GM18868 (cell line): ENCODE measurements at regions not wholly inside any gene's neighbourhood (a gene's known extent, or its start where the extent isn't known, plus 50 kb on each side); places are given as distances from the start of the nearest gene placed in this dataset.
"Not testable (repeated sequence)": the region's sequence is repeated elsewhere in the genome, so short reads cannot be mapped to it uniquely, and the experiment has no call there.

Source experiments
- ATAC-seq: cut with Tn5 transposase; IDR thresholded peaks from one replicate; pipeline ENCODE4 v1.9.1; 2021; ENCODE audit warnings: mild to moderate bottlenecking, moderate library complexity; ENCODE audit not compliant: unreplicated experiment

DNA sequence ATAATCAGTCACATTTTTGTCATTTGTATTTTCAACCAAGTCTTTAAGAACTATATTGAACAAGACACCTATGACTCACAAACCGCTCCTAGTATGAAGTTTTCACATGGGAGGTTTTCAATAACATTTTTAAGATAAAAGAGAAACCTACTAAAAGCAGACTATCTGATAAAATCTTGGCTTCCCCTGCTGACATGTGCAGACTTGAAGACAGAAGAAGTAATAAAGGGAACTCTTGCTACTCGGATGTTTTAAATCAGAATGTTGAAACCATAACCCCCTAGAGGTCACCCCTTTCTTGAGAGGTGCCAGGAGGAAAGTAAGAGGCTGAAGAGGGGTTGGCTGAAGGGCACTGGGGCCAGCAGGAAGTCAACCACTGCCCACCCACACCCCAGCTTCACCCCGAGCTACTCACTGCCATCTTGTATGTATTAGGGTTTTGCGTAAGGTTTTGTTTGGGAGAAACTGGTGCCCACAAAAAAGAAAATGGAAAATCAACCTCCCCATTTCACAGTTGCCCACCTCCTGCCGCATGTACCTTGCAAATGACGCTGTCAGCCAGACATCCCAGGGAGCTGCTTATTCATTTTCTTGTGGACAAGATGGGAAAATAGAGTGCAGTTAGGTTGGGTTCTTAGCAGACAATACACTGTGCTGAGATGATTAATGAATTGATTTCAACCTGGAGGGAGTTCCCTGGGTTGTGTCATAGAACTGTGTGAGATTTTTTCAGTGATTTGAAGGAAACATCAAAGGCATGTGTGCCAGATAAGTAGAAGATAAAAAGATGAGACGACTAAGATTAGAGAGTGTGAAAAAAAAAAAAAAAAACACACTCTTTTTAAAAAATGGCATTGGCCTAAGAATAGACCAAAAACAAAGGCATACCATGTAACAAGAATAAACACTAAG lies 83.2 kb upstream of the TAB2 start:
- no peak for ATAC-seq

DNA sequence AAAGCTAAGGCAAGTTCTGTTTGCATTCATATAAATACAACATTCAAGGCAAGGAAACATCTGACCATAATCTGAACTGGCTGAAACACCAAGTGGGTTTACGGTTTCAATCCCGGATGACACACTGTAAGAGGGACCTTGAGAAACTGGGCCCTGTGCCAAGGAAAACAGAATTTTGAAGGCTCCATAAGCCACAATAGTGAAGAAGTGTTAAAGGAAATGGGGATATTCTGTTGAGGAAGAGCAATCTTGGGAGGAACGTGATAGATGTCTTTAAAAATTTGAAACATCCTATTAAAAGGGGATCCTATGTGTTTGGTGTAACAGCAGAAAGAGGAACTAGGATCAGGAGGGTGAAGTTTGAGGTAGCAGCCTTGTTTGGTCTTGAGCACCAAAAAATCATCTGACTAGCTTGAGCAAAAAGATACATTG lies 82.4 kb upstream of the TAB2 start:
- ATAC-seq: peak; percentile 79

DNA sequence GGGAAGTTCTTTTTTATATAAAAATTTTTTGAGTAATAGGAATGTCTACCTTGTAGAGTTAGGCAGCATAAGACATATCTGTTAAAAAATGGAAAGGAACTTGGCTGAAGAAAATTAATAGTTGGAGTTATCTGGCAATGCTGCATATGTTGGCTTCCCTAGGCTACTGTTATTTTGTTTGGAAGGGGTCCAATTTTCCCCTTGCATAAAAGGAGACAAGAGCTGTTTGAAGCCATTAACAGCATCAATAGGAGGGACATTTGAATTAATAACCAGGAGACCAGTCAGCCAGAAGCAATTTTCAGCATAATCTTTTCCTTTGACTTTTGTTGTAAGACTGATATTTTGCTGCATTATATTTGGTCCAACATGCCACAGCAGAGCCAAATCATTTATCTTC lies 80.9 kb upstream of the TAB2 start:
- no peak for ATAC-seq

DNA sequence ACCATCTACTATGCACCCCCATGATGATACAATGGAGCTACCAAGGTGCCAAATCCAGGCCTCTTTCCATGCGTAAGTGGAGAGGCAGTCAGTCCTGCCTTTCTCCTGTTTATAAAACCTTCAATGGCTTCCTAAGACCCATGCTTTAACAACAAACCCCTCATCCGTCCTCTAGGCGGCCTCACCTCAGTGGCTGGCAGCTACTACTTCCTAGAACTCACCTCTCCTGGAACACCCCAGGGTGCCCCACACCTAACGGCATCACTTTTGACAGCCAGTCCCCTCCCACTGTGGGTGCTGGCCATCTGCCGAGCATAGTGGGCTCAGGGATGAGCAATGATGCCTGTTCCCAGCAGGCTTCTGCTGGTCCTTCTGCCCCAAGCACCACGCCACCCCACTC lies 80.0 kb upstream of the TAB2 start:
- ATAC-seq: no peak

DNA sequence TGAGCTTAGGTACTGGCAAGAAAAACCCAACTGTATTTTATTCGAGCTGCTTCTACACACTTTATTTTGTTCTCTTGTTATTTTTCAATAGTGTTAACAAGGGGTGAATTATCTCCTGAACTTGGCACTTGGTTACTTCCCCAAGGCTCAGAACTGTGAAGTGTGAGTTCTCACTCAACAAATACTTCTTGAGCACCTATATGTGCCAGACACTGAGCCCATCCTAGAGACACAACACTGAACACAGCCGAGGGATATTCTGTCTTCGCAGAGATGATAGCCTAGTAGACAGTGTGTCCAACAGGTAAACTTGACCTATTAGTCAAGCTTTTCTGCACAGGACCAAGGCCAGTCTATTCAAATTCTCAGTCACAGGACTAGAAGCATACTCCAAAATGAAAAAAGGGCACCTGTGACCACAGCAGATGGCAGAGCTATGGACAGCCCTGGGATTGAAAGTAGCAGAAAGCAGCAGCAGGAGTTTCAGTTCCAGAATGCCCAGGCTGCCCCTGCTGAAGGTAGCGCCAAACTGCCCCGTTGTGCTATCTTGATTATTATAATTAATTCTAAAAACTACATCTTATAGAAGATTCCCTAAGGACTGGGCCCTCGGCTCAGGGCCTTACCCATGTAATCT lies 77.8 kb upstream of the TAB2 start:
- no peak for ATAC-seq

DNA sequence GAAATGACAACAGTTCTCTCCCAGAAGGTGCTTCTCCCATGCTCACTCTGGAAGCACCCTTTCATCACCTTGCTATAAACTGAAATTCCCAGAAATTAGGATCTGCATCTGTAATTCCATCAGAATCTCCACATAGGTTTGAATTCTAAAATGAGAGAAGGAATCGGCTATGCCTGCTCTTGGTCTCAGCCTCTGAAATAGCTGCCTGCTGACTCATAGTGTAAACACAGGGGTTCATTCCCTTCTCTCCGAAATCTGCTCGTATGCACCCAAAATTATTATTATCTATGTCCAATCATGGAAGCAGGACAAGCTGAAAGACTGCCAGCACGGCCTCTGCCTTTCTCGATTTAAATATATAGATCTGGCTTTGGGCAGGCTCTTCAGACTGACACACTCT lies 74.6 kb upstream of the TAB2 start:
- ATAC-seq: no peak

DNA sequence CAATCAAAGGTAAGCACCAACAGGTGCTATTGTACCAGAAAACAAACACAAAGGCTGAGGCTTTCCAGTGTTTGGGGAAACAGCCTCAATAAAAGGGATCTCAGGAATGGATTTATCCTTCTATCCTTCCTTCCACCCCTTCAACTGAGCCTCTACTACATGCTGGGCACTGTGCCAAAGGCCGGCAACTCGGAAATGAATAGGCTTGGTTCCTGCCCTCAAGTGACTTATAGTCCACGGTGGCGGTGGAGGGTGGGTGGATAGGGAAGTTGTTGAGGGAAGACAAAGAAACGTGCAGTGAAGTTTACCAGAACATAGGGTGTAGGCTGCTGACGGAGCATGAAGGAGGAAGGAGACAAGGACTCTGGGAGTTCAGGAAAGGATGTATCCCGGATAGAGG lies 73.4 kb upstream of the TAB2 start:
- no peak for ATAC-seq

DNA sequence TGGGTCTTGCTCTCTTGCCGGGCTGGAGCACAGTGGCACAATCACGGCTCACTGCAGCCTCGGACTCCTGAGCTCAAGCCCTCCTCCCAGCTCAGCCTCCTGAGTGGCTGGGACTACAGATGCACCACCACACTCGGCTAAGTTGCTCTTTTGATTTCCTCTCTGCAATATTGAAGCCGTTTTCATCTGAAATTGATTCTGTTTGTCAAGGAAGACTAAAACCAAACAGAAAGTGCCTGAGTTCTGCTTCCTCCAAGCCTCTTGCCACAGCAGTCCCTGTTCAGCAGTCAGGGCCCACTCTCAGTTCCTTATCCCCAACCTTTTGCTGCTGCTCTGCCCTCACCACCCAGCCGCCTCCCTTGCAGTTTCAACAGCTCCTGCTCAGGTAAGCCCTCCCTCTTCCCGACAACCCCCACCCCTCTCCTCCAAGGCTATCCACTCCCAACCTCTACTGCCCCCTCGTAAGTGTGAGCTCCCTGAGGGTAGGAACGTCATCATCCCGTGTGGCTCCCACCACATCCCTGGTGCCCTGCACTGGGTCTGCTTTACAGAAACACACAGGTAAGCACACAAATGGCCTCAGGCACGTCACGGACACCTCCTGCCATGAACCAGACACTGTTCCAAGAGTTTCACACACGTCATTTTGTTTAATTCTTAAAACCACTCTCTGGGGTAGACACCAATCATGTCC lies 70.7 kb upstream of the TAB2 start:
- ATAC-seq: peak; percentile 97

DNA sequence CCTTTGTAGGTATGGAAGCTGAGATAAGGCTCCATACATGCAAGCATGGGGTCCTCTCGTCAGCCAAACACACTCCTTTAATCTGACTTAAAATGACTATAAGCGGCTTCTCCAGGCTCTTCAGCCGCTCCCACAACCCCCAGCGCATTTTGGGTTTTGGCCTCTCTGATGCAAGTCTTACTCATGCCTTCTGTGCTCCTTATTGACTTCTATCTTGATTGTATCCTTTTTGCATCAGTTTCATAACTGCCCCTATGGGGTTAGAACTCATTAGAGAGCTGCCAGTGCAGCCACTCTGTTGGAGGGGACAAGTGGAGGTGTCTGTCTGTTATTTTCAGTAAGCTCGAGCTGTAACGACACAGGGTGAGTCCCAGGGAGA lies 70.1 kb upstream of the TAB2 start:
- no peak for ATAC-seq

DNA sequence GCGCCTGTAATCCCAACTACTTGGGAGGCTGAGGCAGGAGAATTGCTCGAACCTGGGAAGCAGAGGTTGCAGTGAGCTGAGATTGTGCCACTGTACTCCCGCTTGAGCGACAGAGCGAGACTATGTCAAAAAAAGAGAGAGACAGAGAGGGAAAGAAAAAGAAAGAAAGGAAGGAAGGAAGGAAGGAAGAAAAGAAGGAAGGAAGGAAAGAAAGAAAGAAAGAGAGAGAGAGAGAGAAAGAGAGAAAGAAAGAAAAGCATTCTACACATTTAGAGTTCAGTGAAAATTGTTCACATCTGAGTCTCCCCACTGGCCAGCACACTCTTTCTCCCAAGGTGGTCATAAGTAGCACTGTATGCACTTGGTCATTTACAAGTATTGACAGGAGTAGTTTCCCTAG lies 69.2 kb upstream of the TAB2 start:
- ATAC-seq: not testable (repeated sequence)

DNA sequence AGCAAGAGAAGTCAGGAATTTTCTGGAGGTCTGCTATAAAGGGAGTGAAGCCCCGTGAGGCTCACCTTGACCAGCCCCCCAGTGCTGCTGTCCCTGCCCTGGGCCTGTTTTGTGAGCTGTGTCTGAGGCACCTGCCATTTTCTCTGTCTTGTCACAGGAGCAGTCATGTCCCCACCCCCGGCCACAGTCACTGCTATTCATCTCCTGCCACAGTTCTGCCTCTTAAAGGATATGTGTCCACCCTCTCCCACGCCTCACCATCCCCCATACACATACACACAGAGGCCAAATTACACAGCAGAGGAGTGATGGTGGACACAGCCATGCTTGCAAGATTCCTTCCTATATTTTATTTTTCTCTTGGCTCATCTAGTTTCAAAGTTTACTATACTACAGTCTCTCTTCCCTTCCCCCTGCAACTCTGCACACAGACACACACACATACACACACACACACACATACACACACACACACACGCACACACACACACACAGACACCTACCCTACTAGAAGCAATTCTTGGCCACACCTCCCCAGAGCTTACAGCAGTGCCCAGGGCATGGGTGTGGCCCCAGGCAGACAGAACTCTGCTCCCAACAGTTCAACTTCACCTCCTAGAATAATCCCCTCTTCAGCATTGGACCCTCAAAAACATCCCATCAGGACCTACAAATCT lies 68.7 kb upstream of the TAB2 start:
- no peak for ATAC-seq

DNA sequence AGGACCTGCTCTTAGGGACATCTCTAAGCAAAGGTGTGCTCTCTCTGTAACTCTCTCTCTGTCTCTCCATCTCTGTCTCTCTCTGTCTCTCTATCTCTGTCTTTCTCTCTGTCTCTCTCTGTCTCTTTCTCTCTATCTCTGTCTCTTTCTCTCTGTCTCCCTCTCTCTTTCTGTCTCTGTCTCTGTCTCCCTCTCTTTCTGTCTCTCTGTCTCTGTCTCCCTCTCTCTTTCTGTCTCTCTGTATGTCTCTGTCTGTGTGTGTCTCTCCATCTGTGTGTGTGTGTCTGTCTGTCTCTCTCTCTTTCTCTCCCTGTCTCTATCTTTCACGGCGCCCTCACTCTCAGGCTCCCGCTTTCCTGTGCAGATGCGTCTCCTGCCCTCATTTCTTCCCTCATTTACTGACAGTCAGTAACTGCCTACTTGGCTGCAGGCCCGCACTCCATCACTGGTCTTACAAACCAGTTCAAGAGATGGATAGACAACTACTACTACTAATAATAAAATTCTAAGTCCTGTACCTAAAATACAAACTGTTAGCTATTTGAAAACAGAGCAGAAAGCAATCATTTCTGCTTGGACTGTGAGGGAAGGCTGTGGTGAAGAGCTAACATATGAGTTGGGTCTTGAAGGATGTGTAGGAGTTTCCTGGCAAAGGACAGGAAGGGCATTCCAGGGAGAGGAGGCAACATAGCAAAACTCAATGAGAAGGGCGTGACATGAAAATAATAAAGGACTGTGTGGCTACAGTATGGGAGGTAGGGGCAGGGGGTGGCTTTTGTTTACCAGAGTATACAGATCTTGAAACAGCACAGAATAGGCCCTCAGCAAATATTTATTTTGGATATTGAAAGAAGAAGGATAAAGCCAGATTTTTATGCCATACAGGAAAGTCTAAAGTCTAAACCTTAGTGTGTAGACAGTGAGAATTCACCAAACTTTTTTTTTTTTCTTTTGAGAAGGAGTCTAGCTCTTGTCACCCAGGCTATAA lies 67.8 kb upstream of the TAB2 start:
- ATAC-seq: no peak

DNA sequence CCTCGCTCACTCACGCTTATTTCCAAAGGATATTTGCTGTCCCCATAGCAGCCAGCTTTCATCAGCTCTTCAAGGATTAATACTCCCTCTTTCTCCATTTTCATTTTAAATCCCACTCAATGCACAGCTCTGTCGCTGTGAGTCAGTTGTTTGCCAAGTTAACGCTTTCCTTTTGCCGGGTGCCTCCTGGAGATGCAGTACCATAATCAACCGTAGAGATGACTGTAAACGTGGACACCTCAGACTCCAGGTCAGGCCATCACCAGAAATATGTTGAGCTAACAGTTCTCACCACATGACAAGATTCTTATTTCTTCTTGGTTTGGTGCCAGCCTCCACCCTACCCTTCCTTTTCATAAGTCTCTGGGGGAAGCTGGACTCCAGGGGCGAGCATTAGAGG lies 66.6 kb upstream of the TAB2 start:
- no peak for ATAC-seq

DNA sequence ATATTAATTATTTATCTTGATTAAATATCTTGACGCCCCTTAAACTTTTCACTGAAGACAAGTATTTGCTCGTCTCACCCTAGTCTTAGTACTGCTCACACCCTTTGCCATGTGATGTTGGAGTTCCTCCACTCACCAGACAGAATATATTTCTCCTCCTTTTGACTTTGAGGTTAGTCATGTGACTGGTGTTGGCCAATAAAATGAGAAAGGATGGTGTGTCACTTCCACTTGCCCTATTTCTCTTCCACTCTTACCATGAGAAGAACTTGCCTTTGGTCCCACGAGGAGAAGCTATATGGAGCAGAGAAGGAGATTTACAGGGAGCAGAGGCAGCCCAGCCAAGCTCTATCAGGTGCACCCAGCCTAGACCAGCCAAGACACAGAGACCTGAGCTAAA lies 64.9 kb upstream of the TAB2 start:
- no peak for ATAC-seq

DNA sequence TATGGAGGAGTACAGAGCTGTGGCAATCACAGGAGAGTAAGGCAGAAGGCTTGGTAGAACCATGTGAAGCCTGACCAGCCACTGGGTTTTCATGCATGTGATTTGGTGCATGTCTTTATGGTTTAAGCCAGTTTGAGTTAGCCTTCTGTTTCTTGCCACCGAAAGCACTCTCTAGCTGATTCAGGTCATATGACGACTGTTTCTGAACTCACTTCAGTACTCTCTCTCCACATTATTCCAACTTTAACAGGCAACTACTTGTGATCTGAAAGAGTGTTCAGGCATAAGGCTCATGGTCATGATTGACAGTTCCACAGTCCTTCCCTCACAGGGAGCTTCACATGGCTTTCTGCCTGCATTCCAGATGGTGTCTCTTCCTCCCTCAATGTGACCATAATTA lies 63.3 kb upstream of the TAB2 start:
- ATAC-seq: peak; percentile 74

DNA sequence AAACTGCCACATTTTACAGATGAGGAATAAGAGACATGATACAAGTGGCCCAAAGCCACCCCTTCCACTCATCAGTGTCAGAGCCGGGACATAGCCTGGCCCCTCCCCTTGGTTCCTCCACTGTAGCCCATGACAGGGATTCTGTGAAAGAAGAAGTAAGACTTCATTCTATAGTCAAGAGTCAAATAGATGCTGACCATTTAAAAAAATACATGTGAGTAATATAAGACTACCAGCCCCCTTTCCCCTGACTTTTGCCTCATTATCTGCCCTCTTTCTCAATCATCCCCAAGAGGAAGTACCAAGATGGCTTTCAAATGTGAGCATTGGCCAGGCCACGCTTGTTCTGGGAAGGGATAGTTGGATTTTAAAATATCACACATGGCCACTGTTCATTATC lies 57.8 kb upstream of the TAB2 start:
- no peak for ATAC-seq

DNA sequence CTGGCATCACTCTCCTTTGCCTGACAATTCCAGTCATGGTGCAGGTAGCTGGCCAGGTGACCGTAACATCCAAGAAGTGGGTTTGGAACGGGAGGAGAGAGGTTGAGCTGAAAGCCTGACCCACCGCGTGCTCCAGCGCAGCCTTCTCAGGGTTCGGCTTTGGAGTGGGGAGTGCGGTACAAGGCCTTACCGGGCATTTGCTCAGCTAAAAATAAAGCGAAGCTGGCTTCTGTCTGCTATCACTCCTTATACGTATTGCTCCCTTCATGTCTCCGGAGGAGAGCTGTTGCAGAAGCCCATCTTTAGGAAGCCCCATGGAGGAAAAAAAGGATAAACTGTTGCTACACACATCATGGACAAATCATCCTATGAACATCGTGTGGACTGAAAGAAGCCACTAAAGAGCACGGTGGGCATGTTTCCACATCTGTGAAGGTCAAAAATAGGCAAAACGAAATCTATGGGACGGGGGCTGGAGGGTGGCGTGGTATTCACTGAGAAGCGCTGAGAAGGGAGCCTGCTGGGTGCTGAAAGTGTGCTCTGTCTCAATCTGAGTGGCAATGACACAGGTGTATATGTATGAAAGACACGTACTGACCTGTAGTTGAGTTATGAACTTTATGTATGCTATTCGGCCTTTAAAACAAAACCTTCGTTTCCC lies 57.2 kb upstream of the TAB2 start:
- ATAC-seq: no peak

DNA sequence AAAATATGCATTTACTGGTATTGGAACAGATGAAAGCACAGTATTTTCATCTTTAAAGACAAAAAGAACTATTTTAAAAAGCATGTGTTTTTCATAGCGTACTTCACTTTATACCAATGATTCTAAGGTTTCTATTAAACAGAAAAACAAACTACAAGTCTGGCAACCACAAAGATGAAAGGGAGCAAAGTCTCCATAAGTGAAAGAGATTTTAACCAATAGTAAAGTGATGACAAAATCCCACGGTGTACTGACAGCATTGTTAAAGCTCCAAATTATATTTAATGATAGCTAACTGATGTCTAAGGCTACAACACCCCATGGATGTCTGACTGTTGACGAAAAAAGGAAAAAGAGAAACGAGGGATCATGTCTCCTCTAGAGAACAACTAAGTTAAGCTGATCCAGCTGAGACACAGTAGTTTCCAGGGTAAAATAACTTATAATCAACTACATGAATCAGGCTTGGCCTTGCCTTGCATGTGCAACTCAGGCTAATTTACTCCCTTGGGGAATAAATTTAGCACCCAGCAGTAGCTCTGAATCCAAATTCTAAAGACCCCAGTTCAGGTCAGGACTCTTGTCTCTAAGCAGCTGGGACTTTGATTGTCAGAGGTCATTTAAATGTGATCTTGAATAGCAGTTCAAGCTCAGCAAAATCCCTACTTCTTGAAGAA lies 56.0 kb upstream of the TAB2 start:
- no peak for ATAC-seq

DNA sequence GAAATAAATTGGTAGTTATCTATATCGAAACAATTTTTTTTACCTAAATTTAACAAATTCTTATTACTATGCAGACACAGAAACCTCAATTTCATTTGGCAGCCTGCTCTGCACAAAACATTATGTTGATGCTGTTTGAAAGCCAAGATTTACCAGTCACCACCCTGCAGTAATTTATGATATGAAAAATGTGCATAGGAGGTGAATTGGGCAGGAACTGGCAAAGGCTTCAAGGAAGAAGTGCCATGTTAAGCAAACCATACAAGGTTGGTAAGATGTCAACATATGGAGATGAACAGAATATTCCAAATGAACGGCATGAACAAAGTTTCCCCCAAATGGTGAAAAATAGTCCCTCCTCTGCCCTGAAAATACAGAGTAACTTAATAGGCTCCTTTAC lies 54.2 kb upstream of the TAB2 start:
- ATAC-seq: no peak
